ENCODE measurements at regions not wholly inside any gene's neighbourhood (a gene's known extent, or its start where the extent isn't known, plus 50 kb on each side); places are given as distances from the start of the nearest gene placed in this dataset.

GRCh38 chr5:54765165-54766028, 220.0 kb downstream of the ESM1 start:
- no peak for DNase-seq

GRCh38 chr5:54764102-54765090, 221.0 kb downstream of the ESM1 start:
- no peak for DNase-seq

- DNase-seq, result no peak
Observed at GRCh38 chr5:54761213-54761701, 224.1 kb downstream of the ESM1 start.

GRCh38 chr5:54760182-54760935, 225.0 kb downstream of the ESM1 start:
- DNase-seq, result no peak

GRCh38 chr5:54758038-54758437, 227.4 kb downstream of the ESM1 start:
- DNase-seq, result no peak

GRCh38 chr5:54757541-54757940, 227.9 kb downstream of the ESM1 start:
- no peak for DNase-seq

GRCh38 chr5:54756796-54757402, 228.5 kb downstream of the ESM1 start:
- DNase-seq, result no peak

GRCh38 chr5:54756301-54756700, 229.1 kb downstream of the ESM1 start:
- no peak for DNase-seq

- DNase-seq, result no peak
Observed at GRCh38 chr5:54754878-54755277, 230.5 kb downstream of the ESM1 start.

- DNase-seq, result no peak
Observed at GRCh38 chr5:54754420-54754819, 231.0 kb downstream of the ESM1 start.

- DNase-seq, result no peak
Observed at GRCh38 chr5:54753753-54754152, 231.6 kb downstream of the ESM1 start.

GRCh38 chr5:54753034-54753433, 232.4 kb downstream of the ESM1 start:
- no peak for DNase-seq

GRCh38 chr5:54748527-54748926, 231.0 kb downstream of the SNX18 start:
- no peak for DNase-seq

GRCh38 chr5:54746777-54747398, 229.3 kb downstream of the SNX18 start:
- no peak for DNase-seq

- DNase-seq, result no peak
Observed at GRCh38 chr5:54746346-54746745, 228.8 kb downstream of the SNX18 start.

GRCh38 chr5:54745599-54745998, 228.0 kb downstream of the SNX18 start:
- DNase-seq, result no peak

GRCh38 chr5:54743997-54744788, 226.6 kb downstream of the SNX18 start:
- DNase-seq, result peak; percentile 5

GRCh38 chr5:54743581-54743980, 226.0 kb downstream of the SNX18 start:
- no peak for DNase-seq

GRCh38 chr5:54742417-54742891, 224.9 kb downstream of the SNX18 start:
- no peak for DNase-seq

GRCh38 chr5:54741711-54742110, 224.2 kb downstream of the SNX18 start:
- DNase-seq, result no peak

- DNase-seq, result no peak
Observed at GRCh38 chr5:54740141-54740540, 222.6 kb downstream of the SNX18 start.

Data from T-helper 9 cell (primary cell).